ENCODE measurements at regions not wholly inside any gene's neighbourhood (a gene's known extent, or its start where the extent isn't known, plus 50 kb on each side); places are given as distances from the start of the nearest gene placed in this dataset.

- TF ChIP-seq, protein P1, sequence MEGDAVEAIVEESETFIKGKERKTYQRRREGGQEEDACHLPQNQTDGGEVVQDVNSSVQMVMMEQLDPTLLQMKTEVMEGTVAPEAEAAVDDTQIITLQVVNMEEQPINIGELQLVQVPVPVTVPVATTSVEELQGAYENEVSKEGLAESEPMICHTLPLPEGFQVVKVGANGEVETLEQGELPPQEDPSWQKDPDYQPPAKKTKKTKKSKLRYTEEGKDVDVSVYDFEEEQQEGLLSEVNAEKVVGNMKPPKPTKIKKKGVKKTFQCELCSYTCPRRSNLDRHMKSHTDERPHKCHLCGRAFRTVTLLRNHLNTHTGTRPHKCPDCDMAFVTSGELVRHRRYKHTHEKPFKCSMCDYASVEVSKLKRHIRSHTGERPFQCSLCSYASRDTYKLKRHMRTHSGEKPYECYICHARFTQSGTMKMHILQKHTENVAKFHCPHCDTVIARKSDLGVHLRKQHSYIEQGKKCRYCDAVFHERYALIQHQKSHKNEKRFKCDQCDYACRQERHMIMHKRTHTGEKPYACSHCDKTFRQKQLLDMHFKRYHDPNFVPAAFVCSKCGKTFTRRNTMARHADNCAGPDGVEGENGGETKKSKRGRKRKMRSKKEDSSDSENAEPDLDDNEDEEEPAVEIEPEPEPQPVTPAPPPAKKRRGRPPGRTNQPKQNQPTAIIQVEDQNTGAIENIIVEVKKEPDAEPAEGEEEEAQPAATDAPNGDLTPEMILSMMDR (conservative IDR thresholded peaks at IDR 0.05; ENCODE audit: low read length), result no peak
- no peak for TF ChIP-seq EZH2phosphoT487 (IDR thresholded peaks at IDR 0.05; ENCODE audit: borderline replicate concordance, low read depth, low read length)
Observed at GRCh38 chr20:51889466-51889865, 87.1 kb upstream of the SALL4 start.
